Ishikawa (cell line): ENCODE measurements at regions not wholly inside any gene's neighbourhood (a gene's known extent, or its start where the extent isn't known, plus 50 kb on each side); places are given as distances from the start of the nearest gene placed in this dataset.

Source experiments
- CEBPB ChIP-seq: IDR thresholded peaks from 2 replicates; pipeline ENCODE4 v1.6.1; 2012
- CREB1 ChIP-seq: IDR thresholded peaks from 2 replicates; pipeline ENCODE4 v1.6.1; 2012; ENCODE audit warnings: low read depth
- EGR1 ChIP-seq: IDR thresholded peaks from 2 replicates; pipeline ENCODE4 v1.6.1; 2012
- EP300 ChIP-seq: IDR thresholded peaks from 2 replicates; pipeline ENCODE4 v1.6.1; 2012; ENCODE audit warnings: borderline replicate concordance
- FOXM1 ChIP-seq: IDR thresholded peaks from 2 replicates; pipeline ENCODE4 v1.6.1; 2012; ENCODE audit warnings: low read depth, borderline replicate concordance
- MAX ChIP-seq: IDR thresholded peaks from 2 replicates; pipeline ENCODE4 v1.6.1; 2012
- NFIC ChIP-seq: IDR thresholded peaks from 2 replicates; pipeline ENCODE4 v1.6.1; 2012
- RAD21 ChIP-seq: IDR thresholded peaks from 2 replicates; pipeline ENCODE4 v1.6.1; 2012; ENCODE audit warnings: low read depth
- REST ChIP-seq: IDR thresholded peaks from 2 replicates; pipeline ENCODE4 v1.6.1; 2012; ENCODE audit warnings: low read depth, mild to moderate bottlenecking
- TAF1 ChIP-seq: IDR thresholded peaks from 2 replicates; pipeline ENCODE4 v1.6.1; 2012; ENCODE audit warnings: low read depth, mild to moderate bottlenecking
- TCF12 ChIP-seq: IDR thresholded peaks from 2 replicates; pipeline ENCODE4 v1.6.1; 2012; ENCODE audit warnings: low read depth
- TEAD4 ChIP-seq: IDR thresholded peaks from 2 replicates; pipeline ENCODE4 v1.6.1; 2012
- YY1 ChIP-seq: IDR thresholded peaks from 2 replicates; pipeline ENCODE4 v1.6.1; 2012; ENCODE audit warnings: low read depth
- ZBTB7A ChIP-seq: IDR thresholded peaks from 2 replicates; pipeline ENCODE4 v1.6.1; 2012; ENCODE audit warnings: low read depth
- TF ChIP-seq, protein P1 (sequence below): IDR thresholded peaks from 2 replicates; pipeline ENCODE4 v1.6.1; 2012

DNA sequence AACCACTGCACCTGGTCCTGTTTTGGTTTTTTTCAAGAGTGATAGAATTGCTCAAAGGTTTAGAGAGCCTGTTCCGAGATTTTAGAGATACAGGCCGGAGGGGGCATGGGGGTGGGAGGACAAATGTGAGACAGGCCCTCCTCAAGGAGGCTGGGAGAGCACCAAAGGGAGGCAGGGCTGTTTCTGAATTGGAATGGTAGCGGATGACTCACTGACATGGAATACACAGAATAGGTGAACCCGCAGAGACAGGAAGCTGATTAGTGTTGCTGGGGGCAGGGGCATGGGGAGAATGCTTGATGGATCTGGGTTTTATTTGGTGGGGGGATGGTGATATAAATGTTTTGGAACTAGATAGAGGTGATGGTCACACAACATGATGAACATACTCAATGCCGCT, 111.0 kb upstream of the MGAT5 start:
- TF ChIP-seq TCF12 (no peak), RAD21 (no peak), FOXM1 (no peak)

DNA sequence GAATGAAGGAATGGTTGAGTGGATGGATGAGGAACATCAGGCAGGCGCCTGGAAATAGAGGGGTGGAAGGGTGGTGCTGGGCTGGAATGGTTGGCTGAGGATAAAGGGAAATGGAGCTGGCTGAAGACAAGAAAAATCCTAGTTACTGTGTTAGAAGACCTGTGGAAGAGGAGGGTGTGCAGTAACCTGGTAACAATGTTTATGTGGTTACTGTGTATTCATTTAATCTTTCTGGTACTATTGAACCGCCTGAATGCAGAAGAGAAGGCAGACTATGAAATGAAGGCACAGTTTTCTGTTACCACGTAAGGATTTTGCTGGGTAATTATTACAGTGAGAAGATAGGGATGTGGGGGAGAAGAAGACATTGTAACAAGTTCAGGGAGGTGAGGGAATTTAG, 110.3 kb upstream of the MGAT5 start:
- no peak for TF ChIP-seq TEAD4
- TF ChIP-seq TAF1 = no peak

- TF ChIP-seq FOXM1 = no peak
- TF ChIP-seq TCF12 = no peak
- TF ChIP-seq MAX = no peak
- TF ChIP-seq ZBTB7A = no peak
- no peak for TF ChIP-seq EGR1
- TF ChIP-seq, protein P1, sequence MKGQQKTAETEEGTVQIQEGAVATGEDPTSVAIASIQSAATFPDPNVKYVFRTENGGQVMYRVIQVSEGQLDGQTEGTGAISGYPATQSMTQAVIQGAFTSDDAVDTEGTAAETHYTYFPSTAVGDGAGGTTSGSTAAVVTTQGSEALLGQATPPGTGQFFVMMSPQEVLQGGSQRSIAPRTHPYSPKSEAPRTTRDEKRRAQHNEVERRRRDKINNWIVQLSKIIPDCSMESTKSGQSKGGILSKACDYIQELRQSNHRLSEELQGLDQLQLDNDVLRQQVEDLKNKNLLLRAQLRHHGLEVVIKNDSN = no peak
- TF ChIP-seq YY1 = no peak
- TF ChIP-seq CREB1 = no peak
- TF ChIP-seq CEBPB = no peak
- TF ChIP-seq RAD21 = no peak
- no peak for TF ChIP-seq EP300
- TF ChIP-seq TEAD4 = no peak
- no peak for TF ChIP-seq TAF1
- TF ChIP-seq NFIC = no peak
- TF ChIP-seq REST = no peak
These were observed 109.7 kb upstream of the MGAT5 start for GRCh38 chr2:134144081-134144596.

DNA sequence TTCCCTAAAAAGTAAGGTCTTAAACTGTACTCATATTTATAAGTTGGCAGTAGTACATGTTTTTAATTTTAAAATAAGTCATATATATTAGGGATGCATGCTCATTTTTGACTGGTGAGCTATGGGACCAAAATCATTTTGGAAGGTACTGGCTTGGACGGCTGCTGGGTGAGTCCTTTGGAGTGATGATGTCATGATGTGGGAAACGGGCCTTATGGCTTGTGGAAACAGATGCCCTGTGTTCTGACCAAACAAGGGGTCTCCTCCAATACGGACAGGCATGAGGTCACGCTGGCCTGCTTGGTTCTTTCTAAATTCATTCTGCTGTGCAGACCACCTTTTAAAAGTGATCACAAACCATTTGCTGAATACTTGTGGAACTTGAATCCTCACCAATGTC, 109.2 kb upstream of the MGAT5 start:
- TF ChIP-seq CREB1 (no peak), ZBTB7A (no peak), RAD21 (no peak), NFIC (no peak), EGR1 (no peak), TAF1 (no peak), TEAD4 (no peak), EP300 (no peak), TCF12 (no peak), MAX (no peak), CEBPB (no peak), FOXM1 (no peak), YY1 (no peak), REST (no peak)
- TF ChIP-seq, protein P1 = no peak

- TF ChIP-seq ZBTB7A (no peak), RAD21 (no peak), TEAD4 (no peak), REST (no peak)
These were observed 108.4 kb upstream of the MGAT5 start for GRCh38 chr2:134145519-134145918.
